Glutamatergic neuron (in vitro differentiated cells): ENCODE measurements at regions not wholly inside any gene's neighbourhood (a gene's known extent, or its start where the extent isn't known, plus 50 kb on each side); places are given as distances from the start of the nearest gene placed in this dataset.

ENCODE experiments used
- DNase-seq: peaks from one replicate; pipeline ENCODE4 v3.0.0; 2022
- H3K27ac Mint-ChIP-seq: one replicate; pipeline ENCODE4 v1.8.0; 2020; ENCODE audit warnings: mild to moderate bottlenecking, mixed read lengths, inconsistent platforms; ENCODE audit not compliant: unreplicated experiment
- H3K27me3 Mint-ChIP-seq: one replicate; pipeline ENCODE4 v1.8.0; 2020; ENCODE audit warnings: mild to moderate bottlenecking, moderate library complexity, mixed read lengths, inconsistent platforms; ENCODE audit not compliant: unreplicated experiment
- H3K36me3 Mint-ChIP-seq: one replicate; pipeline ENCODE4 v1.8.0; 2020; ENCODE audit warnings: mild to moderate bottlenecking, mixed read lengths, inconsistent platforms; ENCODE audit not compliant: unreplicated experiment
- H3K4me1 Mint-ChIP-seq: one replicate; pipeline ENCODE4 v1.8.0; 2020; ENCODE audit warnings: mild to moderate bottlenecking, low read depth, mixed read lengths, inconsistent platforms; ENCODE audit not compliant: unreplicated experiment
- H3K4me3 Mint-ChIP-seq: one replicate; pipeline ENCODE4 v1.8.0; 2020; ENCODE audit warnings: mild to moderate bottlenecking, mixed read lengths, inconsistent platforms; ENCODE audit not compliant: unreplicated experiment
- H3K9me3 Mint-ChIP-seq: one replicate; pipeline ENCODE4 v1.8.0; 2020; ENCODE audit warnings: mild to moderate bottlenecking, moderate library complexity, mixed read lengths, inconsistent platforms; ENCODE audit not compliant: unreplicated experiment
- CTCF ChIP-seq: fragments of 200-600 bp; sonication (generic); IDR thresholded peaks from one replicate; pipeline ENCODE4 v1.5.0; 2021; ENCODE audit not compliant: partially characterized antibody, unreplicated experiment

- no peak for TF ChIP-seq CTCF
- no peak overlapping the region for H3K27ac Mint-ChIP-seq
- no peaks in the 10 kb centered on the region for H3K27me3 Mint-ChIP-seq
- H3K9me3 Mint-ChIP-seq, result no peaks in the 10 kb centered on the region
- H3K4me1 Mint-ChIP-seq, result no peaks in the 10 kb centered on the region
- H3K4me3 Mint-ChIP-seq, result no peak overlapping the region
- no peak for DNase-seq
- H3K36me3 Mint-ChIP-seq, result no peaks in the 10 kb centered on the region
These were observed 147.3 kb downstream of the TLR5 start for GRCh38 chr1:222995620-222996309.

GRCh38 chr1:222996310-222996975 is 146.6 kb downstream of the TLR5 start:
- Mint-ChIP-seq H3K4me3 (no peak overlapping the region), H3K27ac (no peak overlapping the region), H3K36me3 (no peaks in the 10 kb centered on the region), H3K27me3 (no peaks in the 10 kb centered on the region), H3K4me1 (no peaks in the 10 kb centered on the region), H3K9me3 (no peaks in the 10 kb centered on the region)
- no peak for TF ChIP-seq CTCF
- DNase-seq, result no peak

- no peaks in the 10 kb centered on the region for H3K9me3 Mint-ChIP-seq
- H3K4me3 Mint-ChIP-seq, result no peak overlapping the region
- peaks cover 4% of the 10 kb centered on the region for H3K36me3 Mint-ChIP-seq
- H3K27me3 Mint-ChIP-seq, result peaks cover 2% of the 10 kb centered on the region
- no peaks in the 10 kb centered on the region for H3K4me1 Mint-ChIP-seq
- H3K27ac Mint-ChIP-seq, result no peak overlapping the region
- no peak for TF ChIP-seq CTCF
- DNase-seq, result no peak
These were observed 142.4 kb downstream of the TLR5 start for GRCh38 chr1:223000632-223001031.

- peaks cover 4% of the 10 kb centered on the region for H3K36me3 Mint-ChIP-seq
- no peak overlapping the region for H3K27ac Mint-ChIP-seq
- H3K4me1 Mint-ChIP-seq, result no peaks in the 10 kb centered on the region
- no peak for TF ChIP-seq CTCF
- H3K27me3 Mint-ChIP-seq, result peaks cover 2% of the 10 kb centered on the region
- no peaks in the 10 kb centered on the region for H3K9me3 Mint-ChIP-seq
- no peak overlapping the region for H3K4me3 Mint-ChIP-seq
- DNase-seq, result no peak
These were observed 141.1 kb downstream of the TLR5 start for GRCh38 chr1:223001653-223002634.
